Liver (tissue), 8 donors: ENCODE measurements at regions not wholly inside any gene's neighbourhood (a gene's known extent, or its start where the extent isn't known, plus 50 kb on each side); places are given as distances from the start of the nearest gene placed in this dataset.
"Not testable (repeated sequence)": the region's sequence is repeated elsewhere in the genome, so short reads cannot be mapped to it uniquely, and the experiment has no call there.

Experiments used
- DNase-seq: peaks from one replicate; pipeline ENCODE4 v3.0.0-alpha.2; 2017; ENCODE audit warnings: low spot score
- H3K27ac ChIP-seq, 2 donors: one replicate each; pipeline ENCODE4 v1.7.0; 2013; ENCODE audit warnings: inconsistent platforms in 2 of 2, low read length in 2 of 2, control low read depth in 1 of 2, low read depth in 1 of 2, mild to moderate bottlenecking in 1 of 2
- H3K27me3 ChIP-seq, 4 donors: one replicate each; pipeline versions ENCODE4 v1.6.1 to v1.7.0; 2013; ENCODE audit warnings: low read length in 3 of 4, inconsistent platforms in 1 of 4, mild to moderate bottlenecking in 1 of 4, moderate library complexity in 1 of 4; ENCODE audit not compliant: control insufficient read depth in 4 of 4, insufficient read depth in 4 of 4
- H3K36me3 ChIP-seq, 4 donors: one replicate each; pipeline versions ENCODE4 v1.6.1 to v1.7.0; 2013; ENCODE audit warnings: low read length in 3 of 4, mild to moderate bottlenecking in 3 of 4, low read depth in 1 of 4, moderate library complexity in 1 of 4; ENCODE audit not compliant: control insufficient read depth in 4 of 4, insufficient read depth in 3 of 4
- H3K4me1 ChIP-seq, 4 donors: one replicate each; pipeline versions ENCODE4 v1.6.1 to v1.7.0; 2013; ENCODE audit warnings: low read length in 3 of 4, mild to moderate bottlenecking in 3 of 4, moderate library complexity in 1 of 4; ENCODE audit not compliant: control insufficient read depth in 4 of 4, insufficient read depth in 4 of 4
- H3K4me3 ChIP-seq, 3 donors: one replicate each; pipeline versions ENCODE4 v1.6.1 to v1.7.0; 2013; ENCODE audit warnings: low read length in 3 of 3, control low read depth in 1 of 3, low read depth in 1 of 3, mild to moderate bottlenecking in 1 of 3
- H3K9ac ChIP-seq, 2 donors: one replicate each; pipeline ENCODE4 v1.7.0; 2013; ENCODE audit warnings: low read length in 2 of 2, mild to moderate bottlenecking in 2 of 2, moderate library complexity in 2 of 2, control low read depth in 1 of 2, low read depth in 1 of 2
- H3K9me3 ChIP-seq, 4 donors: one replicate each; pipeline versions ENCODE4 v1.6.1 to v1.7.0; 2013; ENCODE audit warnings: low read length in 3 of 4; ENCODE audit not compliant: control insufficient read depth in 4 of 4
- ATF3 ChIP-seq: IDR thresholded peaks from 2 replicates; pipeline ENCODE4 v1.6.1; 2016; ENCODE audit warnings: antibody characterized with exemption
- CTCF ChIP-seq: fragments of 150-350 bp; IDR thresholded peaks from 2 replicates; pipeline ENCODE4 v1.5.1; 2017; ENCODE audit warnings: improper control_type of control experiment, low read depth, low read length; ENCODE audit not compliant: missing input control
- EGR1 ChIP-seq, 2 donors: IDR thresholded peaks; 2 replicates each; pipeline ENCODE4 v1.6.1; 2016 to 2018; ENCODE audit warnings: antibody characterized with exemption in 2 of 2, low read depth in 2 of 2
- FOXA1 ChIP-seq: IDR thresholded peaks from 2 replicates; pipeline ENCODE4 v1.6.1; 2016; ENCODE audit warnings: antibody characterized with exemption
- GABPA ChIP-seq, 2 donors: IDR thresholded peaks in 1 of 2; conservative IDR thresholded peaks in 1 of 2; 2 replicates each; pipeline ENCODE4 v1.6.1; 2016; ENCODE audit warnings: antibody characterized with exemption in 2 of 2, mild to moderate bottlenecking in 1 of 2, moderate library complexity in 1 of 2
- HNF4A ChIP-seq, 2 donors: conservative IDR thresholded peaks; 2 replicates each; pipeline ENCODE4 v1.6.1; 2016; ENCODE audit warnings: antibody characterized with exemption in 2 of 2, mild to moderate bottlenecking in 2 of 2
- JUND ChIP-seq, 2 donors: IDR thresholded peaks; 2 replicates each; pipeline ENCODE4 v1.6.1; 2016; ENCODE audit warnings: antibody characterized with exemption in 2 of 2
- MAX ChIP-seq: IDR thresholded peaks from 2 replicates; pipeline ENCODE4 v1.6.1; 2016; ENCODE audit warnings: antibody characterized with exemption
- NR2F2 ChIP-seq: IDR thresholded peaks from 2 replicates; pipeline ENCODE4 v1.6.1; 2016; ENCODE audit warnings: antibody characterized with exemption
- RAD21 ChIP-seq, 2 donors: IDR thresholded peaks; 2 replicates each; pipeline ENCODE4 v1.6.1; 2016; ENCODE audit warnings: antibody characterized with exemption in 2 of 2, mild to moderate bottlenecking in 2 of 2
- RXRA ChIP-seq, 2 donors: IDR thresholded peaks; 2 replicates each; pipeline ENCODE4 v1.6.1; 2017 to 2018; ENCODE audit warnings: antibody characterized with exemption in 2 of 2, mild to moderate bottlenecking in 1 of 2
- TAF1 ChIP-seq: conservative IDR thresholded peaks from 2 replicates; pipeline ENCODE4 v1.6.1; 2016; ENCODE audit warnings: antibody characterized with exemption, mild to moderate bottlenecking
- YY1 ChIP-seq: IDR thresholded peaks from 2 replicates; pipeline ENCODE4 v1.6.1; 2016; ENCODE audit warnings: antibody characterized with exemption, mild to moderate bottlenecking
- ZBTB33 ChIP-seq: IDR thresholded peaks from 2 replicates; pipeline ENCODE4 v1.6.1; 2016; ENCODE audit warnings: antibody characterized with exemption
- WGBS: extraction: QIAGEN DNeasy Blood & Tissue Kit; methylation state at CpG from one replicate; pipeline ENCODE4 v1.1.7; 2013; 5-methylcytosine and 5-hydroxymethylcytosine counted together
- donor health status: healthy.
- donor health status: healthy.
- donor health status: healthy.
- donor health status: healthy.
- donor health status: healthy.

GRCh38 chr17:52846767-52847166 is 688.3 kb upstream of the CA10 start:
- not testable (repeated sequence) for H3K9me3 ChIP-seq, H3K27me3 ChIP-seq, H3K36me3 ChIP-seq, H3K4me3 ChIP-seq, H3K4me1 ChIP-seq, H3K9ac ChIP-seq, H3K27ac ChIP-seq, DNase-seq
- WGBS = 89% methylated on average over 3 of the region's 3 CpGs

- 94% methylated on average over 12 of the region's 12 CpGs for WGBS
- no peaks in the 10 kb centered on the region for H3K27me3 ChIP-seq
Observed at GRCh38 chr17:52841971-52842370, 683.5 kb upstream of the CA10 start.

GRCh38 chr17:52837492-52837891 is 679.0 kb upstream of the CA10 start:
- Histone ChIP-seq H3K27ac (no peak overlapping the region), H3K9ac (no peak overlapping the region), H3K4me3 (no peak overlapping the region), H3K27me3 (no peaks in the 10 kb centered on the region), H3K9me3 (no peaks in the 10 kb centered on the region), H3K4me1 (no peaks in the 10 kb centered on the region), H3K36me3 (no peaks in the 10 kb centered on the region)
- 76% methylated on average over 3 of the region's 3 CpGs for WGBS
- DNase-seq = no peak
- no peak for TF ChIP-seq CTCF
- no peak for TF ChIP-seq EGR1 (IDR thresholded peaks at IDR 0.05; ENCODE audit: low read depth in 2 of 2)
- no peak for TF ChIP-seq NR2F2
- TF ChIP-seq ZBTB33 = no peak
- no peak for TF ChIP-seq GABPA (IDR thresholded peaks at IDR 0.05 in 1 of 2, conservative IDR thresholded peaks at IDR 0.05 in 1 of 2)
- no peak for TF ChIP-seq ATF3
- TF ChIP-seq RXRA (IDR thresholded peaks at IDR 0.05) = no peak

More at GRCh38 chr17:52841971-52842370, 683.5 kb upstream of the CA10 start:
- H3K9ac ChIP-seq = no peak overlapping the region
- no peak overlapping the region for H3K4me3 ChIP-seq
- no peak overlapping the region for H3K27ac ChIP-seq
- no peaks in the 10 kb centered on the region for H3K4me1 ChIP-seq
- H3K36me3 ChIP-seq = no peaks in the 10 kb centered on the region
- no peak for TF ChIP-seq ATF3
- TF ChIP-seq ZBTB33 = no peak
- no peak for TF ChIP-seq TAF1
- TF ChIP-seq HNF4A (conservative IDR thresholded peaks at IDR 0.05) = no peak
- TF ChIP-seq CTCF = no peak
- TF ChIP-seq NR2F2 = no peak
- TF ChIP-seq RAD21 (IDR thresholded peaks at IDR 0.05) = no peak
- no peak for TF ChIP-seq JUND (IDR thresholded peaks at IDR 0.05)
- TF ChIP-seq MAX = no peak
- TF ChIP-seq YY1 = no peak
- TF ChIP-seq RXRA (IDR thresholded peaks at IDR 0.05) = no peak
- TF ChIP-seq FOXA1 = no peak
- H3K9me3 ChIP-seq = no peaks in the 10 kb centered on the region
- DNase-seq = no peak
